ENCODE measurements at regions not wholly inside any gene's neighbourhood (a gene's known extent, or its start where the extent isn't known, plus 50 kb on each side); places are given as distances from the start of the nearest gene placed in this dataset.
"Not testable (repeated sequence)": the region's sequence is repeated elsewhere in the genome, so short reads cannot be mapped to it uniquely, and the experiment has no call there.

GRCh38 chr14:38399652-38400051 lies 143.8 kb upstream of the CLEC14A start:
- in situ Hi-C loops (cut with MboI; ENCODE audit: low pct_unique_long_range_greater_than_20kb, low sequenced_read_pairs): no loop called here
- no peak for DNase-seq

DNA sequence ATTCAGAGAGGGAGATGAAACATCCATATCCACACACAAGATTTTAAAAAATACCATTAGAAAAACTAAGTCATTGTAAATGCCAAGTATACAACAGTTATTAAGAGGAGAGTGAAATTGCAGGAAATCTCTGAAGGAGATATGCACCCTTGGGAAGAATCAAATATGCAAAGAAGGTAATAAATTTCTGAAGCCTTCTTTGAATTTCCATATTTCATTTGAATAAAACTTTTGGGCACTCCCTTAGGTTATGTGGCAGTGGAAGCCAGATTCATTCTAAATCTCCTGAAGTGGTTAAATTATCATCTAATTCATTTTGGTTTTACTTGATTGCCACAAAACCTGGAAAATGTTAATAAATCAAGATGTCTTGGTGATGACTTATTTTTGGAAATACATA lies 138.9 kb upstream of the CLEC14A start:
- DNase-seq: no peak
- in situ Hi-C loops (cut with MboI; ENCODE audit: low pct_unique_long_range_greater_than_20kb, low sequenced_read_pairs): no loop called here

- in situ Hi-C loops (cut with MboI; ENCODE audit: low pct_unique_long_range_greater_than_20kb, low sequenced_read_pairs): no loop called here
- DNase-seq: no peak
These were observed 138.2 kb upstream of the CLEC14A start for GRCh38 chr14:38394064-38394463.

DNA sequence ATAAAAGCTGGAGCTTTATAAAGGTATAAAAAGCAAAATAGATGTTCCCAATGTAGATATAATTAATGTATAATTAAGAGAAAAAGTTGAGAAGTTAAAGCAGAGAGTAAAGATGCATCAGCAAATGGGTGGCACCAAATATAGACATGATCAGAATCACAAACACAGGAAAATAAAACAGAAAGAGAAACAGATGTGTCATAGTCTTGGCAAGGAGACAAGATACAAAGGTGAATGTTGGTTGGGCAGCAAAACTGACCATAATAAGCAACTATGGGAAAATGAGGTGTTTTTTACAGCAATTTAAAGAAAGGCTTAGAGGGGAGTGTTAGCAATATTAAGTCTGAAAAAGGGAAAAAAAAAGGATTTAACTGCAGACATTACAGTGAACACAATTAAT lies 135.4 kb upstream of the CLEC14A start:
- DNase-seq: no peak
- in situ Hi-C loops (cut with MboI; ENCODE audit: low pct_unique_long_range_greater_than_20kb, low sequenced_read_pairs): no loop called here

DNA sequence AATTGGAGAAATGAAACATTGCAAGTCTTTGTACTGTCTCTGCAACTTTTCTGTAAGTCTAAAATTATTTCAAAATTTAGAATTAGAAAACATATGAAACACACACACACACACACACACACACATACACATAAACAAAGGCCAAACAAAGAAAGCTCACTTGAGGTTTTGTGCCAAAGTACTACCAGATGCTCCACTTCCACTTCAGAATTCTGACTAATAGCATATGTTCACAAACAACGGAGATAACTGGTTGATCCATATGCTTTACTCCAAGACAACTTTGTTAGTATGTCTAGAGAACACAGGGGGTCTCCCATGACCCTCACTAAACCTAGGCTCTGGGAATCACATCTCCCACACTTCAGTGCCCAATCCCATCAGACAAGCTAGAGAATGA lies 133.8 kb upstream of the CLEC14A start:
- DNase-seq: no peak
- in situ Hi-C loops (cut with MboI; ENCODE audit: low pct_unique_long_range_greater_than_20kb, low sequenced_read_pairs): no loop called here

- DNase-seq: no peak
- in situ Hi-C loops (cut with MboI; ENCODE audit: low pct_unique_long_range_greater_than_20kb, low sequenced_read_pairs): no loop called here
These were observed 131.9 kb upstream of the CLEC14A start for GRCh38 chr14:38387821-38388220.

DNA sequence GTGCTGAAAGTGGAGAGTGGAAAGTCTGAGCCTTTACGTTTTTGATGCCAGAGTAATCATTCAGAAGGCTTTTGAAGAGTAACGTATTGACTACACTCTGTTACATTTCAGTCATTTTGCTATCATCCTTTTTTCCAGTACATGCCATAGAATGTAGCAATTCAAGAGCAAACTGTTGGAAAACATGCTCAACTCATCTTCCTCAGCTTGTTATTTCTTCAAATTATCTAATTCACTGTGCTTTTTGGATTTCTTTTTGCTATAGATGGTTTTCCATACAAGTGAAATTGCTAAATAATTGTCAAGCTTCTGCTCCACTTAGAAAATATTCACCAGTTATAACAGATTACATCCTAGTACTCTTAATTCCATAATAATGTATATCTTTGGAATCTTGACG lies 129.9 kb upstream of the CLEC14A start:
- in situ Hi-C loops (cut with MboI; ENCODE audit: low pct_unique_long_range_greater_than_20kb, low sequenced_read_pairs): no loop called here
- no peak for DNase-seq

DNA sequence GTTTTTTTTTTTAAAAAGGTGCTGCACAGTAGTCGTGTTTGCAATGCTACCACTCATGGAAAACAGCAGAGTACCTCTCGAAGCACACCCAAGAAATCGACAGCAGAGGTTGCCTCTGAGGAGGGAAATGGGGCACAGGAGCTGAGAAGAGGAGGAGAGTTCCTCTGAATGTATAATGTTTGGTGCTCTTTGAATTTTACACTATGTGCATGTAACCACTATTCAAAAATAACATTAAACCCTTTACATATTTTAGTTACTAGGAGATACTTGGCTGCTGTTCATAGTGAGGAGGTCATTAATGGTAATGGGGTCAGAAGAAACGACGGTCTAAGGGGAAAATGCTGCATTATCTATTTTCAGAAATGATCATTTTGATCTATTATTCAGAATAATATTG lies 129.4 kb upstream of the CLEC14A start:
- no peak for DNase-seq
- in situ Hi-C loops (cut with MboI; ENCODE audit: low pct_unique_long_range_greater_than_20kb, low sequenced_read_pairs): no loop called here

- in situ Hi-C loops (cut with MboI; ENCODE audit: low pct_unique_long_range_greater_than_20kb, low sequenced_read_pairs): no loop called here
These were observed 128.8 kb upstream of the CLEC14A start for GRCh38 chr14:38384741-38385140.

GRCh38 chr14:38367922-38368321 lies 112.0 kb upstream of the CLEC14A start:
- in situ Hi-C loops (cut with MboI; ENCODE audit: low pct_unique_long_range_greater_than_20kb, low sequenced_read_pairs): no loop called here
- DNase-seq: no peak

More at GRCh38 chr14:38384741-38385140, 128.8 kb upstream of the CLEC14A start:
- DNase-seq: no peak

GRCh38 chr14:38366374-38366773 lies 110.5 kb upstream of the CLEC14A start:
- in situ Hi-C loops (cut with MboI; ENCODE audit: low pct_unique_long_range_greater_than_20kb, low sequenced_read_pairs): no loop called here
- DNase-seq: no peak

GRCh38 chr14:38363217-38363616 lies 107.3 kb upstream of the CLEC14A start:
- no peak for DNase-seq
- in situ Hi-C loops (cut with MboI; ENCODE audit: low pct_unique_long_range_greater_than_20kb, low sequenced_read_pairs): no loop called here

- no peak for DNase-seq
These were observed 101.7 kb upstream of the CLEC14A start for GRCh38 chr14:38357557-38357956.

DNA sequence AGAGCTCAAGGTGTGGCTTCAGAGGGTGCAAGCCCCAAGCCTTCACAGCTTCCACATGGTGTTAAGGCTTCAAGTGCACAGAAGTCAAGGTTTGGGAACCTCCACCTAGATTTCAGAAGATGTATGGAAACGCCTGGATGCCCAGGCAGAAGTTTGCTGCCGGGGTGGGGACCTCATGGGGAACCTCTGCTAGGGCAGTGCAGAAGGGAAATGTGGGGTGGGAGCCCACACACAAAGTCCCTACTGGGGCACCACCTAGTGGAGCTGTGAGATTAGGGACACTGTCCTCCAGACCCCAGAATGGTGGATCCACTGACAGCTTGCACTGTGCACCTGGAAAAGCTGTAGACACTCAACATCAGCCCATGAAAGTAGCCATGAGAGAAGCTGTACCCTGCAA lies 99.6 kb upstream of the CLEC14A start:
- DNase-seq; in situ Hi-C loops (cut with MboI; ENCODE audit: low pct_unique_long_range_greater_than_20kb, low sequenced_read_pairs): not testable (repeated sequence)

More at GRCh38 chr14:38357557-38357956, 101.7 kb upstream of the CLEC14A start:
- in situ Hi-C loops (cut with MboI; ENCODE audit: low pct_unique_long_range_greater_than_20kb, low sequenced_read_pairs): no loop called here

- no peak for DNase-seq
- in situ Hi-C loops (cut with MboI; ENCODE audit: low pct_unique_long_range_greater_than_20kb, low sequenced_read_pairs): no loop called here
These were observed 94.2 kb upstream of the CLEC14A start for GRCh38 chr14:38350102-38350501.

- in situ Hi-C loops (cut with MboI; ENCODE audit: low pct_unique_long_range_greater_than_20kb, low sequenced_read_pairs): no loop called here
- DNase-seq: no peak
These were observed 86.9 kb upstream of the CLEC14A start for GRCh38 chr14:38342803-38343202.

- in situ Hi-C loops (cut with MboI; ENCODE audit: low pct_unique_long_range_greater_than_20kb, low sequenced_read_pairs): no loop called here
- no peak for DNase-seq
These were observed 83.8 kb upstream of the CLEC14A start for GRCh38 chr14:38339696-38340095.

DNA sequence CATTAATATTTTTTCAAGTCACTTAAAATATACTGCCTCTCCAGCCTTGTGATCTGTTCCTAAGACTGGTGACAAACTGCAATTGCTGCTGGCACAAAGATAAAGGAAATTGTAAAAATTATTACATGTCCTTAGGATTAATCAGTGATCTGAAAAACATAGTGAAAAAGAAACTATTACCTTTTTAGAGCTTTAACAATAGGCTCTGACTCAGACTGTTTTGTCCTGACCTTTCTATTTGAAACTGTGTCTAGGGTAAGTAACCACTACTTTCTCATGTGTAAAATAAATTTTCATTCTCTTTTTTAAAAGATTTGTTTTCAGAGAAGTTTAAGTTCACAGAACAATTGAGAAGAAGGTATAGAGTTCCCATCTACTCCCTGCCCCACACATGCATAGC lies 80.4 kb upstream of the CLEC14A start:
- in situ Hi-C loops (cut with MboI; ENCODE audit: low pct_unique_long_range_greater_than_20kb, low sequenced_read_pairs): no loop called here
- DNase-seq: no peak

DNA sequence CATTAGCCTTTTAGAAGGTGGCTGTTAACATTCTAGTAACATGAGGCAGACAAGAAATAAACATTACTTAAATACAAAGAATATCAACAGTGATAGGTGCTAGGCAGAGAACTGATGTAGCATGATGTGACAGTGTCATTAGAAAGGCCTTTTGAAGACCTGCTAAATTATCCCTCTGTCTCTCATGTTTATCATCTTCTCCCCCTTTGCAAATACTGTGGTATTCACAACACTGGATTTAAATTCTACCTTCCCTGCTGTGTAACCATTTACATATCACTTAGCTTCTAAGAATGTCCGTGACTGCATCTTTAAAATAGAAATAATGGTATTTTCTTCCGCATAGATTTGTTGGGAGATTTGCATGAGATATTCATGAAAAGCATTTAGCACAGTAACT lies 74.4 kb upstream of the CLEC14A start:
- in situ Hi-C loops (cut with MboI; ENCODE audit: low pct_unique_long_range_greater_than_20kb, low sequenced_read_pairs): no loop called here
- no peak for DNase-seq

DNA sequence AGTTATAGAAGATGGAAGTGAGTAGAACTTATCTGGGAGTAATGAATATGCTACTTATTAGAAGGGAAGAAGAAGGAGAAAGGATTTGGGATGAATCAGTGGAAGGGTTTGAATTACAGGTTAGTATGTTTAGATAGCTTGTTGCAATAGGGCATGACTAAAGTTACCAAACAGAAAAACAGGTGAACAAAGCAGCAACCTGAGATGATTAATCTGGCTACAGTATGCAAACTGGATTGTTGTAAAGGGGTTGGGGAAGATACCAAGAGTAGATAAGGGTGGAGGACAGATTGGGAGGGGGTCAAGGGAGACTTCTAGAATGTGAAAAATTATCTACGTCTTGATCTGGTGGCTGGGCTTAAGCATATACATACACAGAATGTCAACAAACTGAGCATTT lies 73.4 kb upstream of the CLEC14A start:
- DNase-seq: no peak
- in situ Hi-C loops (cut with MboI; ENCODE audit: low pct_unique_long_range_greater_than_20kb, low sequenced_read_pairs): no loop called here

- DNase-seq: no peak
- in situ Hi-C loops (cut with MboI; ENCODE audit: low pct_unique_long_range_greater_than_20kb, low sequenced_read_pairs): no loop called here
These were observed 61.0 kb upstream of the CLEC14A start for GRCh38 chr14:38316922-38317321.

GRCh38 chr14:38311655-38312054 lies 55.8 kb upstream of the CLEC14A start:
- no peak for DNase-seq
- in situ Hi-C loops (cut with MboI; ENCODE audit: low pct_unique_long_range_greater_than_20kb, low sequenced_read_pairs): no loop called here

Measured in KBM-7 (cell line).